ENCODE measurements at regions not wholly inside any gene's neighbourhood (a gene's known extent, or its start where the extent isn't known, plus 50 kb on each side); places are given as distances from the start of the nearest gene placed in this dataset.
"Not testable (repeated sequence)": the region's sequence is repeated elsewhere in the genome, so short reads cannot be mapped to it uniquely, and the experiment has no call there.

- in situ Hi-C loops (cut with HindIII; ENCODE audit: low pct_unique_long_range_greater_than_20kb, low sequenced_read_pairs); DNase-seq (ENCODE audit: low read depth): not testable (repeated sequence)
Observed at GRCh38 chr9:67066140-67066539, 73.8 kb upstream of the SPATA31A3 start.

DNA sequence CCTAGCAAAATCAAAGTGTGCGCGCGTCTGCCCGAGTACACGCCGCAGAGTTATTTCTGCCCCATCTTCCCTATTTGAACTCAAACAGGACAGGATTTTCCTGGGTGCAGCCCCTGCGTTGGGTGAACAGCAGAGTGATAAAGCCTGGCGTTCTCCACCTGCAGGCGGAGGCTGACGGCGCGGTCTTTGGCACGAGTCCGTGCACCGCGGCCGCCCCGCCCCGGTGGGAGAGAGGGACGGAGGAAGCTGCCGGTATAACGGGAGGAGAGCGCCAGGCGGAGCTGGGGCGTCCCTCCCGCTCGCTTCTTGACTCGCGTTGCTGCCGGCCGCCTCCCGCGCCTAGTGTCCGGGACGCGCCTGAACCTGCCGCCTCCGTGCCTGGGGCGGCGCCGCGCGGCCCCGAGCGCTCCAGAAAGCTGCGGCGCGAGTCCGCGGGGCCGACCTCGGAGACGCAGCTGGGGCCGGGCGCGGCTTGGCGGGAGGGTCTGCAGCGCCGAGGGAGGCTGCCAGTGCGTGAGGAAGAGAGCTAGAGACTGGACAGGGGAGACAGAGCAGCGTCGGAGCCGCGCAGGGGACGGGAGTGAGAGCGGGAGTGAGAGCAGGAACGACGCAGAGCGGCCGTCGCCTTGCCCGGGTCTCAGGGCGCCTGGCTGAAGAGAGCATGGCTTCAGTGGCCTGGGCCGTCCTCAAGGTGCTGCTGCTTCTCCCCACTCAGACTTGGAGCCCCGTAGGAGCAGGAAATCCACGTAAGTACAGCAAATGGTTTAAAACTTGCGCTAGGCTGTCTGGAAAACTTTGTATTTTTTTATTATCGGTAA, 66.8 kb upstream of the SPATA31A3 start:
- in situ Hi-C loops (cut with HindIII; ENCODE audit: low pct_unique_long_range_greater_than_20kb, low sequenced_read_pairs) = not testable (repeated sequence)
- DNase-seq (ENCODE audit: low read depth) = peak; percentile 71

Data from Caki2 (cell line).